ENCODE measurements at regions not wholly inside any gene's neighbourhood (a gene's known extent, or its start where the extent isn't known, plus 50 kb on each side); places are given as distances from the start of the nearest gene placed in this dataset.

DNA sequence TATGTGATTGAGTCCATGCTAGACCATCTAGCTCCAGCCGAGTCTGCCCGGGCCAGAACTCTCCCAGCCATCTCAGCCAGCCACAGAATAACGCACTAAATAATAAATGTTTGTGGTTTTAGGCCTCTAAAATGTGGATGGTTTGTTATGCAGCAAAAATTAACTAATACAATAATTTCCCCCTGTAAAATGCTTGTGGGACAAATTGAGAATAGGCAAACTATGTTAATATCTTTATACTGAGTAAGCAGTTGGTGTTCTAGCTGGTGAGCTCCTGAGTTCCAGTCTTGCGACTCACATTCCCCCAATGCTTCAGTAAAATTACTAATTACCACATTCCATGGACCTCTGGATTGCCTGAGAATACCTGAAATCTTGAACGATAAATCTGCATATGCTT lies 316.8 kb upstream of the NFE2L3 start:
- Histone ChIP-seq H3K9me3 (replicated peaks) (no peaks in the 10 kb centered on the region), H3K27me3 (ENCODE audit: low read depth) (no peaks in the 10 kb centered on the region), H3K4me3 (no peak overlapping the region), H3K36me3 (no peaks in the 10 kb centered on the region), H3K27ac (replicated peaks) (no peak overlapping the region), H3K4me1 (peaks cover 14% of the 10 kb centered on the region)
- TF ChIP-seq, protein P1, sequence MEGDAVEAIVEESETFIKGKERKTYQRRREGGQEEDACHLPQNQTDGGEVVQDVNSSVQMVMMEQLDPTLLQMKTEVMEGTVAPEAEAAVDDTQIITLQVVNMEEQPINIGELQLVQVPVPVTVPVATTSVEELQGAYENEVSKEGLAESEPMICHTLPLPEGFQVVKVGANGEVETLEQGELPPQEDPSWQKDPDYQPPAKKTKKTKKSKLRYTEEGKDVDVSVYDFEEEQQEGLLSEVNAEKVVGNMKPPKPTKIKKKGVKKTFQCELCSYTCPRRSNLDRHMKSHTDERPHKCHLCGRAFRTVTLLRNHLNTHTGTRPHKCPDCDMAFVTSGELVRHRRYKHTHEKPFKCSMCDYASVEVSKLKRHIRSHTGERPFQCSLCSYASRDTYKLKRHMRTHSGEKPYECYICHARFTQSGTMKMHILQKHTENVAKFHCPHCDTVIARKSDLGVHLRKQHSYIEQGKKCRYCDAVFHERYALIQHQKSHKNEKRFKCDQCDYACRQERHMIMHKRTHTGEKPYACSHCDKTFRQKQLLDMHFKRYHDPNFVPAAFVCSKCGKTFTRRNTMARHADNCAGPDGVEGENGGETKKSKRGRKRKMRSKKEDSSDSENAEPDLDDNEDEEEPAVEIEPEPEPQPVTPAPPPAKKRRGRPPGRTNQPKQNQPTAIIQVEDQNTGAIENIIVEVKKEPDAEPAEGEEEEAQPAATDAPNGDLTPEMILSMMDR (IDR thresholded peaks at IDR 0.05; ENCODE audit: borderline replicate concordance), result no peak
- intact Hi-C loops (cut with micrococcal nuclease), result no loop called here
- DNase-seq, result no peak

DNA sequence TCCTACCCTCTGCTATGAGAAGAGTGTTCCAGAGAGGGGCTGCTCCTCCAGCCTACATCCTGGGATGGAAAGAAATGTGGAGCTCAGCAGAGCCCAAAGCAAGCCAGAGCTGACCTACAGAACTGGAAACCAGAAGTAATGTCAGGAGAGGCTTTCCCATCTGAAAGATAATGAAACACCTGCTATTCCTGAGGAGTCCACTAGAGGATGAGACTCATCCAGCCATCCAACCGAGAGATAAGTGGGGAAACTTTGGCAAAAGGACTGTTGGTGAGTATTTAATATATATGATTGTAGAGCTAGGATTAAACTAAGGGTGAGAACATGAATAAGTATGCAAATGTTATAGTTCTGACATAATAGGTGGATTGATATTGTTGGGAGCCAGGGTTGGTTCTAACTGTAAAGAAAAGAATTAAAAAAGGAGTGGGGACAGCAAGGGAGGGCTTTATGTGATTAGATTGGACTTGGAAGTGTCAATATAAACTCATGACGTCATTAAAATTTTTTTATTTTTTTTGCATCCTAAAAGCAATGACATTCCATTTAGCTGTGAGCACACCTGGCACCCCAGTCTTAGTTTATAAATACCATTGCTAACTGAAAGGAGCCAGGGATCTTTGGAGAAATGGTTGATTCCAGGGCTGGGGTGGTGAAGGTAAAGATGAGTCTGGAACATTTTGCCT lies 312.8 kb upstream of the NFE2L3 start:
- H3K9me3 ChIP-seq (replicated peaks), result no peaks in the 10 kb centered on the region
- intact Hi-C loops (cut with micrococcal nuclease), result no loop called here
- H3K4me3 ChIP-seq, result no peak overlapping the region
- TF ChIP-seq, protein P1 (IDR thresholded peaks at IDR 0.05; ENCODE audit: borderline replicate concordance), result no peak
- H3K36me3 ChIP-seq, result no peaks in the 10 kb centered on the region
- H3K27me3 ChIP-seq (ENCODE audit: low read depth), result no peaks in the 10 kb centered on the region
- H3K4me1 ChIP-seq, result peaks cover 41% of the 10 kb centered on the region
- H3K27ac ChIP-seq (replicated peaks), result peak overlapping the region; percentile 79
- DNase-seq, result no peak

DNA sequence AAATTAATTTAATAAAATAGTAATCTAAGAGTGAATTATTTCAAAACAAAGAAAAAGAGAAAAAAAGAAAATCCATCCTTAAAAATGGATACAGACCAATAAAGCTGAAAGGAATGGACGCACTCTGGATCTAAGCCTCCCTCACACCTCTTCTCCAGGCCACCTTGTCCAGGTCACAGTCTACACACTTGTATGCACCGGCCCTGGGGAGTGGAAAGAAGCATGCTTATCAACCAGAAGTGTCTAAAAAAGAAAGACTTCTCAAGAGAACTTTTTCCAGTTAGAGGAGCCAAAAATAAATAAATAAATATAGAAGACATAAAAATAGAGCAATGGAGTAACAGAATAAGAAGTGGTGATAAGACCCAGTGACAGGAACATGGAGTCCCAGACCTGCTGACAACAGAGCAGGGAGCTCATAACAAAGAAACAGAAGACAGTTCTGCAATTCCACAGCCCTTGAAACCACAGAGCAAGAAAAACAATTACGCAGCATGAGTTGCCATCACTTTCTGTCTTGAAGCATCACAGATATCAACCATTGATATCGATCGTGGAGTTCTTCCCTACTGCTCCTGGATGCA lies 311.7 kb upstream of the NFE2L3 start:
- Histone ChIP-seq H3K27ac (replicated peaks) (peak overlapping the region; percentile 79), H3K27me3 (ENCODE audit: low read depth) (no peaks in the 10 kb centered on the region), H3K9me3 (replicated peaks) (no peaks in the 10 kb centered on the region), H3K4me1 (peaks cover 51% of the 10 kb centered on the region), H3K36me3 (no peaks in the 10 kb centered on the region), H3K4me3 (no peak overlapping the region)
- TF ChIP-seq, protein P1 (IDR thresholded peaks at IDR 0.05; ENCODE audit: borderline replicate concordance), result no peak
- intact Hi-C loops (cut with micrococcal nuclease), result loop anchor here (10.0 kb wide), 1 partner anchor 126 kb away; no protein-coding TSS in a partner anchor
- peak; percentile 35 for DNase-seq

DNA sequence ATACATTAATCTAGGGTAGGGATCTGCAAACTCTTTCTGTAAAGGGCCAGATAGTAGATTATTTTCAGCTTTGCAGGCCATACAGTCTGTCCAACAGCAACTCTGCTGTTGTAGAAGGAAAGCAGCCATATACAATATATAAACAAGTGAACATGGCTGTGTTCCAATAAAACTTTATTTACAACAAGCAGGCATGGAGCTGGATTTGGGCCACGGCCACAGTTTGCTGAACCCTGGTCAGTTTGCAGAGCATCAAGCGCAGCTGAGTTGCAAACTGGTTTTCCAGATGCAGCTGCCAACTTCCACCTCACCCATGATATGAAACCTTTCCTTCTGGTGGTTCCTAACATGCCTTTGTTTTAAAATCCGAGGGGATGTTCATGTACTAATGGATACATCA lies 310.4 kb upstream of the NFE2L3 start:
- intact Hi-C loops (cut with micrococcal nuclease), result loop anchor here (10.0 kb wide), 1 partner anchor 127 kb away; no protein-coding TSS in a partner anchor
- no peaks in the 10 kb centered on the region for H3K27me3 ChIP-seq (ENCODE audit: low read depth)
- no peaks in the 10 kb centered on the region for H3K36me3 ChIP-seq
- peaks cover 64% of the 10 kb centered on the region for H3K4me1 ChIP-seq
- no peak for DNase-seq
- H3K4me3 ChIP-seq, result no peak overlapping the region
- H3K27ac ChIP-seq (replicated peaks), result peak overlapping the region; percentile 79
- TF ChIP-seq, protein P1 (IDR thresholded peaks at IDR 0.05; ENCODE audit: borderline replicate concordance), result no peak
- H3K9me3 ChIP-seq (replicated peaks), result no peaks in the 10 kb centered on the region

DNA sequence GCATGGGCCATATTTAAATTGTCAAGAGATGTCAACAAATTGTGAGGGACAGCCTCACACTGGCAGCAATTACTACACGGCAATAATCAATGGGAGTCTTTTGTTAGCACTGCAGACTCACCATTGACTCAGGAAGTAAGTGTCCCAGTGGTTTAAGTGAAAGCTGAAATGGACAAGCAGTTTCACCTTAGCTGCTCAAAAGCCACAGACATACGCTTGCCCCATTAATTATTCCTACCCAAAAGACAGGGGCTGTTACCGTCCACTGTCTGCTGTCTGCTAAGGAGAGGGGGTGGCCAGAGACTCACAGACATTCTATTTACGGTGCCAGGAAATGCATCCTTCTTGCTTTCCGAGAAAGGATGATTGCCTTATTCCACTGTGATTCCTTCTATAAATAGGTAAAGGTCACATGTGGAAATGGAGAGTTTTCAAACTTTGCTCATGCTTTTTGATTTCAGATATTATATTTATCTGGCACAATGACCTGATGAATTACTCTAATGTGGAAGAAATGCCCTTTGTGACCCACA lies 309.7 kb upstream of the NFE2L3 start:
- Histone ChIP-seq H3K27me3 (ENCODE audit: low read depth) (no peaks in the 10 kb centered on the region), H3K36me3 (no peaks in the 10 kb centered on the region), H3K27ac (replicated peaks) (peak overlapping the region; percentile 79), H3K4me3 (no peak overlapping the region), H3K4me1 (peaks cover 71% of the 10 kb centered on the region), H3K9me3 (replicated peaks) (no peaks in the 10 kb centered on the region)
- TF ChIP-seq, protein P1 (IDR thresholded peaks at IDR 0.05; ENCODE audit: borderline replicate concordance), result no peak
- intact Hi-C loops (cut with micrococcal nuclease), result loop anchor here (10.0 kb wide), 1 partner anchor 127 kb away; no protein-coding TSS in a partner anchor
- no peak for DNase-seq

Measured in left ventricle myocardium inferior (tissue), 1 donor.